UCSD-AML1 (cell line): ENCODE measurements at regions not wholly inside any gene's neighbourhood (a gene's known extent, or its start where the extent isn't known, plus 50 kb on each side); places are given as distances from the start of the nearest gene placed in this dataset.

Source experiments
- DNase-seq: peaks from one replicate; lab custom pipeline; 2025; ENCODE audit not compliant: unreplicated experiment; lab: John Stamatoyannopoulos, UW

DNA sequence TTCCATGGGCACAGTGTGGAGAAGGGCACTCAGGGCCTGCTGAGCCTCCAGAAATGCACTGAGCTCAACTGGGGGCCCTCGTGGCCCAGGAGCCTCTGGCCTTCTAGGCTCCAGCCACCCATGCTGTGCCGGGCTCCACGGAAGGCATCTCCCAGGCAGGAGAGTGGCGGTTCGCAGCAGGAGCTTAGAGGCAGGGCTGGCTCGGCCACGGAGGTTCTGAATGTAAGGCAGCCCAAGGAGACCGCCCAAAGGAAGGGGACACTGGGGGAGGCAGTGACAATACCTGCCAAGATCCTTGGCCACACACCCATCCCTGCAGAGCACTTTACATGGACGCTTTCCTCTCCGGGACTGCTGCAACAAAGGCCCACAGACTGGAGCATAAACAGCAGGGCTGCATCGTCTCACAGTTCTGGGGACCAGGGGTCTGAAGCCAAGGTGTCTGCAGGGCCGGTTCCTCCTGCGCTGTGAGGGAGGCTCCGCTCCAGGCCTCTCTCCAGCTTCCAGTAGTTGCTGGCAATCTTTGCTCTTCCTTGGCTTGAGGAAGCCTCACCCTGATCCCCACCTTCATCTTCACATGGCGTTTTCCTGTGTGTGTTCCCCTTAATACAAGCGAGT, 128.2 kb upstream of the CDH4 start:
- no peak for DNase-seq

DNA sequence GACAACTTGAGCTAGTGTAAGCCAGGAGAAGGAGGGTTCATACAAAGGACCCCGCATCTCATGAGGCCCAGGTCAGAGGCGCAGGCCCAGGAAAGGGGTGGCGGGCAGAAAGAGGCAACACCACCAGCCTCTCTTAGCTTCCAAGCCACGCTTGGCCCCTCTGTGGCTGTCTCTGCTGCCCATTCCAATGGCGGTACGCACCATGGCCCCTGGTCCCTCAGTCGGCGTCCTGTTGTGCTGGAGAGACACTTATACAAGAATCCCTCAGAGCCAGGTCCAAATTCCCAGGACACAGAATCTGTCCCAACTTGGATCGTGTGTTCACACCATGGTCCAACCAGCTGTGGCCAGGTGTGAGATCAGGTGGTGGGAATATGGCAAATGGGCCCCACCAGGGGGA, 127.0 kb upstream of the CDH4 start:
- no peak for DNase-seq

- no peak for DNase-seq
These were observed 126.4 kb upstream of the CDH4 start for GRCh38 chr20:61125546-61126180.

- no peak for DNase-seq
These were observed 125.5 kb upstream of the CDH4 start for GRCh38 chr20:61126369-61127195.

- no peak for DNase-seq
These were observed 124.6 kb upstream of the CDH4 start for GRCh38 chr20:61127311-61128039.

DNA sequence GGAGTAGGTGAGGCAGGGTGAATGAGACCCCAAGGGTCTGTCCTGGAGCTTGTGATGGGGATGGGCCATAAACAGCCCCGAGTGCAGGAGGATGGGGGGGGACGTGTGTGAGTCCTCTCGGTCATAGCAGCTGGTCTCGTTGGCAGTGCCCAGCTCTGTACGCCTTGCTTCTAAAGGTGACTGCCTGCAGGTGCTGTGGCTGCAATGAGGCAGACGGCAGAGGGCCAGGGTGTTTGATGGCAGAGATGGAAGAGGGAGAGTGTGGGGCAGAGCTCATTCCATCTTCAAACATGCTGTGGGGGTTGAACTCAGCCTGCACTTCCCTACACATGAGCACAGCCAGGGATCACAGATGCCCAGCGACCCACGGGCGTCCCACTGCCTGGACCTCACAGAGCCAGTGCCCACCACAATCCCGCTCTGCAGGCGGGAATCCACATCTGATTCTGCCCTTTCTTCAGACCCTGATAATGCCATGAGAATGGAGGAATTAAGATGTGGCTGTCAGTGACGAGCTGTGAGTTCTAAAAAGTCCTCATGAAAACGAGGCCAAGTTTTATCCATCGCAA, 123.3 kb upstream of the CDH4 start:
- DNase-seq = no peak

- no peak for DNase-seq
These were observed 122.8 kb upstream of the CDH4 start for GRCh38 chr20:61129311-61129710.

DNA sequence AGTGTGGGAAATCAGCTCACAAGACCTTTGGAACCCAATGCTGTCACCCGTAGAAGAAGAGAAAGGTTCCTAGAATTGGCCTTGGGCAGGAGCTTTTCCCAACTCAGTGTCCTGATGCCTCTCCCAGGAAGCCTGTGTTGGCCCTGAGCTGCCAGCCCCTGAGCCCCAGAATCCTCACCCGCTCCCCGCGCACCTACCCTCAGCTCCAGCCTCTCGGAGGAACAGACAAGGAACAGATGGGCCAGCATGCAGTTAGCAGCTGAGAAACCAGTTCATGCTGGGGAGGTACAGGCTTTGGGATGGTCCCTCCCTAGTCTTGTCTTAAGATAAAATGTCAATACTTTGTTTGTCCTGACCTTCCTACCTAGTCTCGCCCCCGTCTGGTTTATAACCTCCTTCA, 121.9 kb upstream of the CDH4 start:
- DNase-seq = no peak

GRCh38 chr20:61131944-61132343, 120.1 kb upstream of the CDH4 start:
- no peak for DNase-seq

DNA sequence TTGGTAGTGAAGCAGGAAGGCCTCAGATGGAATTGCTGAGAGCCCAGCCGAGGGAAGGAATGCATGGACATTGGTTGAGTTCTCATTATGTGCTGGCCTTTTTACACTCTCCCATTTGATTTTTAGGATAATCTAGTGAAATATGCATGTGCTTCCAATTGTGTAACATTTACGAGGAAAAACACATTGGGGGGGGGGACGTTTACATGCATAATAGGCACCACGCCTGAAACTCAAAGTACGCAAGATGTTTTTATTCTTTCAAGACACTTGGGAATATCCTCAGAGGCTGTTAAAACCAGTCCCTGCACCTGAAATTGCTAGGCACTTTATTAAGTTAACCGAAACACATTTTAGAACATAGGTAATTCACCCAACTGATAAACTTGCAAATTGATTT, 118.5 kb upstream of the CDH4 start:
- no peak for DNase-seq

GRCh38 chr20:61134296-61135030, 117.6 kb upstream of the CDH4 start:
- no peak for DNase-seq

- no peak for DNase-seq
These were observed 116.8 kb upstream of the CDH4 start for GRCh38 chr20:61135266-61135665.

DNA sequence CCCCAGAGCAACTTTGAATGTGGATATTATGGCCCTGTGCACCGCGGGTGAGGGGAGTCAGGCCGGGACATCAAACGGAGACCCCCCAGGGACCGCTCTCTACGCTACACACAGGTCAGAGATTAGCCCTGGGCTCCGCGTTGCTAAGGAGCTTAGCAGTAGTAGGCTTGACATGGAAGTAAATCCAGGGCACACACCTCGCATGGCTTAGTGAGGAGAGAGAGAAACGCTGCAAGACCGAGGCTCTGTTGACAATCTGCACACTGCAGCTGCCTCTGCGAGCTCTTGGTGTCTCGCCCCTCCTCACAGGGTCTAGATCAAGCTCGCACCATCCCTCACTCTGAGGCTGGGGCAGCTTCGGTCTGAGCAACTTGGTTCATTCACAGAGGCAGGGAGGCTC, 116.1 kb upstream of the CDH4 start:
- no peak for DNase-seq

DNA sequence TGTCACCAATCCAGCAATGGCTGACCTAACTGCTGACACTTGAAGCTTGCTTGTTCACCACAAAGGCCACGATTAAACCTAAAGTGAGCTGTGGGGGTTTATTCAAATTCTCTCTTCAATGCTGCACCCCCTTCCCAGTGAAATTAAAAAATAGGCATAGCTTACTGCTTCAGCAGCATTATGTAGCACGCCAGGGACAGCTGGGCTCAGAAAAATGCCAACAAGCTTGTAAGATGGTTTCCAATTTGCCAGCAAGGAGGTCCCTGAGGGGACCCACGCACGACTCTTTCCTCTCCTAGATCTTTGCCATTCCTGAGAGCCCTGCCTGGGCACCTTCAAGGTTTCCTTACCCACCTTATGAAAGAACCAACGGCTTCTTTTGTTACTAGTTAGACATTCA, 113.5 kb upstream of the CDH4 start:
- no peak for DNase-seq

- no peak for DNase-seq
These were observed 113.0 kb upstream of the CDH4 start for GRCh38 chr20:61139031-61139430.

DNA sequence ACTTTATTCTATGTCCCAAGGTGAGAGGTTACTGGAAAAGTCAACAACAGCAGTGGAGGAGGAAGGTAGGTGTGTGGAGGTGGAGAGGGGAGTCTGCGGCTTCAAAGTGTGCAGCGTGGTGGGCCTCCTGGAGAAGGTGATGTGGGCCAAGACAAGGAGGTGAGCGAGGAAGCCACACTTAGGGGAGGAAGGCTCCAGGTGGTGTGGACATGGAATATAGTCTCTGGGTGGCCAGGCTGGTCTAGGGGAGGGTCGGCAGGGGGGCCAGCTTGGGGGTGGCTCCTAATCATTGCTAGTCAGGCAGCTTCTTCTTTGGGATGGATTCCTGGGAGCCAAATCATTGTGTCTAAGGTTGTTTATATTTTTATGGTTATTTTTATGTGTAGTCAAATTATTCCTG, 111.5 kb upstream of the CDH4 start:
- DNase-seq = no peak

- DNase-seq = no peak
These were observed 106.0 kb upstream of the CDH4 start for GRCh38 chr20:61146023-61146422.

- no peak for DNase-seq
These were observed 102.4 kb upstream of the CDH4 start for GRCh38 chr20:61149636-61150035.

DNA sequence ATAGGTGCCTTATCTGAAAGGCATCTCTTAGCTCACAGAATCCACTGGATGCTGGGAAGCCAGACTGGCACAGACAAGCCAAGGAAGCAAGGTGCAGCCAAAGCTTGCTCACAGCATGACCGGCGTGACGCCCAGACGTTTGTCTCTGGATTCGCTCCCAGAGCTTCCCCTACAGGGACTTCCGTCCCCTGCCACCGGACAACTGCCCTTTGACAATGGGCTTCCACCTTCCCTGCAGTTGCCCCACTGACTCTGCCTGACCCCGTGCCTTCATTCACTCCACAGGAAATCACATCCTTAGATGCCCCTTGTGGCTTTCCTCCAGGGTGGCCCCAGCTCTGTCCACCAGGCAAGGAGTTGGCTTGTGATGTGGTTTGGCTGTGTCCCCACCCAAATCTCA, 94.8 kb upstream of the CDH4 start:
- DNase-seq = no peak

DNA sequence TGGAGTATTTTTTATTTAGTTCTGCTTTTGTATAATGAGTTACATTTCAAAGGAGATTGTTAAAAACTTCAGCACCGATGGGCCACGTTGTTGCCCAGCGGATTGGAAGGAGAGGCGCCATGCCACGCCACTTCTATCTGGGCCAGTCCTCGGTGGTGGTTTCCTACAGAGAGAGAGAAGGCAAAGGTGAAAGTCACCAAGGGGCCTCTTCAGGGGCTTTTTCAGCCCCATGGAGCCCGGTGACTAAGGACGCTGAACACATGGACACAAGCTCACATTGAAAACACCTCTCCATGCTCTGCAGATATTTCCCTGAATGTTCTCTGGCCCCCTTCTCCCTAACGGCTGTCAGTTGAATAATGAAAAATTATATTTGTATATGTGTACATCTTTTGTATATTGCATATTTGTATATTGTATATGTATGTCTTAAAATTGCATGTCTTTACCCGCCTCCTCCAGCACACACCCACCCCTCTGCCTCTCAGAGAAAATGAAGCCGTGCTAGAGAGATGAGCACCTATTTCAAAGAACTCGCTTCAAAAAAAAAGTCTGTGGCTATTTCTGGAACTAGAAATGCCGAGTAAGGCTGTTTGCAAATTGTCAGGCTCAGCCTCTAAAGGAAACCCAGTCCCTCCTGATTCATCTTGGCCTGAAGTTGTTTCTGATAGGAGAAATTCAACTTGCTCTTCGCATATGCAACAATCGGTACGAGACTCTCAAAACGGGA, 91.9 kb upstream of the CDH4 start:
- DNase-seq = no peak
